HUES48 (cell line): ENCODE measurements at regions not wholly inside any gene's neighbourhood (a gene's known extent, or its start where the extent isn't known, plus 50 kb on each side); places are given as distances from the start of the nearest gene placed in this dataset.
A peak's percentile ranks its signal among the peaks of the same experiment; 100 is the strongest.

ENCODE experiments used
- H3K27ac ChIP-seq: one replicate; pipeline ENCODE4 v1.7.0; 2013; ENCODE audit warnings: low read depth, low read length, inconsistent platforms
- H3K27me3 ChIP-seq: 2 replicates; pipeline ENCODE4 v1.6.1; 2013; ENCODE audit warnings: mild to moderate bottlenecking, low read length; ENCODE audit not compliant: control insufficient read depth, insufficient read depth
- H3K36me3 ChIP-seq: 2 replicates; pipeline ENCODE4 v1.6.1; 2013; ENCODE audit warnings: low read length; ENCODE audit not compliant: control insufficient read depth, insufficient read depth
- H3K4me1 ChIP-seq: 2 replicates; pipeline ENCODE4 v1.6.1; 2013; ENCODE audit warnings: mild to moderate bottlenecking, low read length; ENCODE audit not compliant: control insufficient read depth, insufficient read depth
- H3K4me3 ChIP-seq: 2 replicates; pipeline ENCODE4 v1.5.1; 2013; ENCODE audit warnings: mild to moderate bottlenecking, low read depth, low read length
- H3K9ac ChIP-seq: 2 replicates; pipeline ENCODE4 v1.6.1; 2013; ENCODE audit warnings: mild to moderate bottlenecking, low read depth, low read length, moderate library complexity
- H3K9me3 ChIP-seq: 2 replicates; pipeline ENCODE4 v1.6.1; 2013; ENCODE audit warnings: low read length; ENCODE audit not compliant: control insufficient read depth, insufficient read depth

DNA sequence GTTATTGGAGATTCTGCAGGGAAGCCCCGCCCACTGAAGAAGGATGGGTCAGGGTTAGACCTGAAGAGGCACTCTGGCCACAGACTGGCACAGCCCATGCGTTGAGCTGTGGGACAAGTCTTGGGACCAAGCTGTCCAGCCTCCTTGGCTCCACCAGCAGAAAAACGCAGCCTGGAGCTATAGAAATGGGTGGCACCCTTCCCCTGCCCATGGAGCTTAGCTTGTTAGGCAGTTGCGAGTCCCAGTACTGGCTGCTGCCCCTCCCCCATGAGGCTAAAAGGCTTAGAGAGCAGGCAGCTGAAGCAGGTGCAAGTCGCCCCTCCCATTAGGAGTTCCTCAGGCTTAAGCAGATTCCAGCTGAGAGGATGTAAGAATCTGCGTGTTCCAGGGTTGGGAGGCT lies 1124.0 kb upstream of the TMEM132C start:
- H3K36me3 ChIP-seq: no peaks in the 10 kb centered on the region
- no peak overlapping the region for H3K27ac ChIP-seq
- H3K27me3 ChIP-seq: no peaks in the 10 kb centered on the region; the same call in 1 of the 2 replicates
- no peaks in the 10 kb centered on the region for H3K9me3 ChIP-seq
- no peak overlapping the region for H3K4me3 ChIP-seq
- H3K4me1 ChIP-seq: peaks cover 15% of the 10 kb centered on the region
- no peak overlapping the region for H3K9ac ChIP-seq

DNA sequence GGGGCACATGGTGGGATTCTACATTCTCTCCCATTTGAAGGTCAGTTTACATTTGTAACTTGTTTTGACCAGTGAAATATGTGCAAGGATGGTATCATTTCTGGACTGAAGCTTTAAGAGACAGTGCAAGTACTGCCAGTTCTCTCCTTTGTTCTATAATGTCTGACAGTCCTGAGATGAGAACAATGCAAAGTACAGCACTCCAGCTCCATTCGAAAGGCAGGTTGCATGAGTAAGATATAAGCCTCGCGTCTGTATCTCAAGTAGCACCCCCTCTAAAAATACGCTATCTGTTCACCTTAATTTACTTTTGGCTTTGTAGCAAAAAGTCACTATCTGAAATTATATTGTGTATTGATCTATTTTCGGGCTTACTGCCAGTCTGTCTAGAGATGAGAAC lies 1122.2 kb upstream of the TMEM132C start:
- no peak overlapping the region for H3K27ac ChIP-seq

DNA sequence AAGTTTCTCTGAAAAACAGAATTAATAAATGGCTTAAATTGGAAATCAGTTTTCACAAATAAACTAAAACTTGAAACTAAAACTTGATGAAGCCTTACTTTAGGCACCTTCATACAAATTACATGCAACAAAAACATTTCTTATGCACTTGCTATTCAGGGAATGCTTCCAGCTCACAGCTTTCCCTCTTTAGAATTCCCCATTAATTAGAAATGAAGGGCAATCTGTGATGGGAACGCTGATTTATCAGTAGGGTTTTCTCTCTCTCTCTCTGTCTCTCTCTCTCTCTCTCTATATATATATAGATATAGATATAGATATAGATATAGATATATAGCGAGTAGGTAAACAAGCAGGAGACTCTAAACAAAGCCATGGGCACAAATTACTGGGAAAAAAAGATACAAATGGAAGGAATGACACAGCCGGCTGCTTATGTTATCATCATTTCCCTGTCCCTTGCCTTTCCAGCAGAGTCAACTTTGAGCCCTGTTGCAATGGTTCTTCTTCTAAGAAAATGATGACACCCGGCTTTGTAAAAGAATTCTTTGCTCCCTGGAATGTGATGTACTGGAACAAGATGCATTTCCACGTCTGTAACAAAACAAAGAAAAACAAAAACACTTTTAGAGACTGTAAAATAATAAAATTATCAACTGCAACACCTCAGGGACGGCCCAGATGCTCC lies 1121.6 kb upstream of the TMEM132C start:
- Histone ChIP-seq H3K4me1 (peaks cover 22% of the 10 kb centered on the region), H3K9me3 (peaks cover 4% of the 10 kb centered on the region), H3K27ac (no peak overlapping the region), H3K36me3 (no peaks in the 10 kb centered on the region), H3K27me3 (no peaks in the 10 kb centered on the region; the same call in 1 of the 2 replicates), H3K9ac (no peak overlapping the region), H3K4me3 (0 out of 2 replicates have a peak overlapping the region, but pooled peaks have one; percentile 1)

More for the DNA sequence above, 1122.2 kb upstream of the TMEM132C start:
- Histone ChIP-seq H3K4me3 (no peak overlapping the region), H3K4me1 (peaks cover 18% of the 10 kb centered on the region), H3K36me3 (no peaks in the 10 kb centered on the region), H3K9ac (no peak overlapping the region), H3K27me3 (no peaks in the 10 kb centered on the region; the same call in 1 of the 2 replicates), H3K9me3 (peaks cover 4% of the 10 kb centered on the region)

DNA sequence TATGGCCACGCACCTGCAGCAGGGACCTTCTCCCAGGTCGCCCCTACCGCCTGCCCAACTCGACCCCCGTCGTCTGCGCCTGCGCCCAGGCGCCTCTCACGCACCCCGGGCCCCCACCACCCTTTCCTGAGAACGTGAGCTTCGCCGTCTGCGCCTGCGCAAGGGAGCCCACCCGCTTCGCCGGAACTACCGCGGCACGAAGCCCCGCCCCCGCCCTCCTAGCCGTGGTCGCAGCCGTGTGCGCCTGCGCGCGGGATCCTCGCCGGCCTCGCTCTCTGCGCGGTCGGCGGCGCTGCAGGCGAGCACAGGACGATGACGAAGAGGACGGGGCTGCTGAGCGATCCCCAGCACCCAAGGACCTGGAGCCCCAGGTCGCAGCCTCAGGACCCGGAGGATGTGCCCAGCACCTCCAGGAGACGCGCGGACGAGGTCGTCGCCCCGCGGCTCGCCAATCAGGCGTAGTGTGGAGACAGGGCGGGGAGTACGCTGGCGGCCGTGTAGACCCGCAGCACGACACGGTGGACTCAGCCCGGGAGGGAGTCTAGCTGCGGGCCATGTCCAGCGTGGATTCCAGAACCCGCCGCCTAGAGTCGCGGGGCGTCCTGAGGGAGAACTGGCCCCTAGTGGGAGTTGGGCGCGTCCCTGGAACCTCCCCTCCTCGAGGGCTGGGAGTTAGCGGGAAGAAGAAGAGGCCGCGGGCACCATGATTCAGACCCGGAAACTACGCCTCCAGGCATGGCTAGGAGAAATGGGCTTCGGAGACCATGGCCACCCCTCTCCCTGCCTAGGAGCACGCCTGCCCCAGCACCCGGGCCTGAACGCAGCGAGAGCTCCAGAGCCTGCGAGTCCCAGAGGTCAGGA lies 1120.8 kb upstream of the TMEM132C start:
- H3K9ac ChIP-seq: peak overlapping the region; percentile 38; the same call in 1 of the 2 replicates
- peak overlapping the region; percentile 52 for H3K4me3 ChIP-seq

DNA sequence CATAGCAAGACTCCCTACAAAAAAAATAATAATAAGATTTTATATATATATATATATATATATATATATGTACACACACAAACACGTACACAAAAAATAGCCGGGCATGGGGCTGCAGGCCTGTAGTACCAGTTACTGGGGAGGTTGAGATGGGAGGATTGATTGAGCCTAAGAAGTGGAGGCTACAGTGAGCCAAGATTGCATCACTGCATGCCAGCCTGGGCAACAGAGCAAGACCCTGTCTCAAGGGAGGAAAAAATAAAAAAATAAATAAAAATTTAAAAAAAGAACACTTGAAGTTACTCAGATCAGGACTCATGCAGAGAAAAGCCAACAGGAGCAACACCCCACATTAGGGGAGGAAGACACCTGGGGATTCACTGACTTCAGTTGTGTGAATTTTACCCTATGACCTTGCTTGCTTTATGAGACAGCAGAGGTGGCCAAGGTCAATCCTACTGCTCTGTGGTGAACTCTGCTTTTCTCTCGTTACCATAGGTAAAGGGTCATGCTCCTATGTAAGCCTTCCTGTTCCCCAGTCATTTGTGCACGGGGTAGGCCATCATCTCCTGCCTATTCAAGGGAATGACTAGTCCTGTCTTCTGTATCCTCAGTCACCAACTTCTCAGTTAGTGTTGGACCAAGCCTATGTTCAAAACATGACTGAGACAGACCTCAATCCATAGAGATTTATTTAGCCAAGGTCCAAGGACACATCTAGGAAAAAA lies 1119.8 kb upstream of the TMEM132C start:
- Histone ChIP-seq H3K4me1 (peaks cover 35% of the 10 kb centered on the region), H3K36me3 (no peaks in the 10 kb centered on the region), H3K27me3 (no peaks in the 10 kb centered on the region; the same call in 1 of the 2 replicates), H3K9ac (no peak overlapping the region), H3K9me3 (peaks cover 4% of the 10 kb centered on the region), H3K4me3 (no peak overlapping the region), H3K27ac (peak overlapping the region; percentile 61)

More for the DNA sequence above, 1120.8 kb upstream of the TMEM132C start:
- H3K27me3 ChIP-seq: no peaks in the 10 kb centered on the region; the same call in 1 of the 2 replicates
- no peak overlapping the region for H3K27ac ChIP-seq
- peaks cover 29% of the 10 kb centered on the region for H3K4me1 ChIP-seq
- H3K9me3 ChIP-seq: peaks cover 4% of the 10 kb centered on the region
- H3K36me3 ChIP-seq: no peaks in the 10 kb centered on the region

DNA sequence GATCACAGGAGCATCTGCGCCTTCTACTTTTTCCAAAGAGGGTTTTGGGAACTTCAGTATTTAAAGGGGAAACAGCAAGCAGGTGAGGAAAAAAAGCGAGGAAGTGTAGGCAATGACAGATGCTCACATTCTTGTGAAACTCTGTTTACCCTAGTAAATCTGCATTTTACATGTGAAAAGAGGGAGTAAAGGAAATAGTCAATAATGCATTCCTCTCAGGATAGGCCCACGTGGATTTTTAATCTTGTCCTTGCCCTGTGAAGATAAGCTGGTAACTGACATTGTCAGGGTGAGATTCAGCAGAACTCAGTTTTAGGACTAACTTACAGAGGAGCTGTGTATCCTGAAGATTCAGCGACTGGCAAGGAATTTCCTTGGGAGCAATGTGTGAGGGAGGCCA lies 1119.2 kb upstream of the TMEM132C start:
- Histone ChIP-seq H3K27me3 (no peaks in the 10 kb centered on the region; the same call in 1 of the 2 replicates), H3K36me3 (no peaks in the 10 kb centered on the region), H3K4me1 (peaks cover 35% of the 10 kb centered on the region), H3K9me3 (peaks cover 4% of the 10 kb centered on the region), H3K9ac (peak overlapping the region; percentile 2; the same call in 1 of the 2 replicates), H3K4me3 (no peak overlapping the region), H3K27ac (peak overlapping the region; percentile 61)

DNA sequence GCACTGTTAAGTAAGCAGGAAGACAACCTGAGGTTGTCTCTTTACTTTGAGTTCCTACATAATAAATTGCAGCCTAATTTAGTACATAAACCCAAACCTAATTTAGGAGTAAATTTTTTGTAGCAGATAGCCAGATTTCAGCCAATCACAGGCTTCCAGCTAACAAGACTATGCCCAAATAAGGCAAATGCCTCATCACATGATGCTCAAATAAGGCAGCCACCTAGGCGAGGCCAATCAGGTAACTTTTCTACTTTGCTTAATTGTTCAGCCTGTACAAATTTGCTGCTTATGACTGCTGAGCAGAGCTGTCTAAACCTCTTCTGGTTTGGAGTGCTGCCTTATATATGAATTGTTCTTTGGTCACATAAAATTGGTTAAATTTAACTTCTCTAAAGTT lies 1118.7 kb upstream of the TMEM132C start:
- no peaks in the 10 kb centered on the region for H3K36me3 ChIP-seq
- no peak overlapping the region for H3K4me3 ChIP-seq

DNA sequence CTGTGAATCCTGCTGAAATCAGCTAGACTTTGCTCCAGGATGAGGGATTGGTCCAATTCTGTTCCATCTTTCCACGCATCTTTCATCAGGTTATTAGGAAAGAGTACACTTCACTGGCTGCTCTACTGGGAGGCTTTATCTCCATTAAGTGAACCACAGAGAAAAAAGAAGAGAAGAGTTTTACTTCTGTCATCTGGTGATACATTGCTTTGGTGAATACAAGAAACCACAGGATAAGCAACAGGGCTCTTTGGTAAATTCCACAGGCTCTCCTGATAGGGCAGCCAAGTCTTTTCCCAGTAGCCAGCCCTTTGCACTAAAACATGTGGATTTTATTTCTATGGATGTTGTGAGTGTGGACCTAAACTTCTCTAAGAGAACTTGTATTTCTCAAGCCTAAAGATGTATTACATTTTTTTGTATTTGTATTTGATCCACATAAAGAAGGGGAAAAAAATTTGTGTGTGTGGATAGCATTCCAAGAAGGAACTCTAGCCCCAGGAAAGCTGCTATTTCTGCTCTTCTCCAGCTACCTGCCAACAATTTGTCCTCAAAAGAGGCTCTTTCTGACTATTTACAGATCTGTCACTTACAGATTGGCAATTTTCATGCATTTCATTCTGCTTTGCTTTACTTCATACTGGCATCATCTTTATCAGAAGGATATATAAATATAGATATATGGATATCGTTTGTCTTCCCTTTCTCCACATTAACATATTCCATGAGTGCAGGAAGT lies 1117.6 kb upstream of the TMEM132C start:
- H3K27me3 ChIP-seq: no peaks in the 10 kb centered on the region; the same call in 1 of the 2 replicates
- H3K4me1 ChIP-seq: peaks cover 28% of the 10 kb centered on the region
- H3K27ac ChIP-seq: no peak overlapping the region
- no peak overlapping the region for H3K4me3 ChIP-seq
- H3K36me3 ChIP-seq: no peaks in the 10 kb centered on the region
- H3K9me3 ChIP-seq: peaks cover 4% of the 10 kb centered on the region
- no peak overlapping the region for H3K9ac ChIP-seq

More for the DNA sequence above, 1118.7 kb upstream of the TMEM132C start:
- H3K9ac ChIP-seq: no peak overlapping the region
- H3K9me3 ChIP-seq: peaks cover 4% of the 10 kb centered on the region
- H3K27ac ChIP-seq: peak overlapping the region; percentile 61
- H3K4me1 ChIP-seq: peaks cover 29% of the 10 kb centered on the region
- no peaks in the 10 kb centered on the region; the same call in 1 of the 2 replicates for H3K27me3 ChIP-seq

DNA sequence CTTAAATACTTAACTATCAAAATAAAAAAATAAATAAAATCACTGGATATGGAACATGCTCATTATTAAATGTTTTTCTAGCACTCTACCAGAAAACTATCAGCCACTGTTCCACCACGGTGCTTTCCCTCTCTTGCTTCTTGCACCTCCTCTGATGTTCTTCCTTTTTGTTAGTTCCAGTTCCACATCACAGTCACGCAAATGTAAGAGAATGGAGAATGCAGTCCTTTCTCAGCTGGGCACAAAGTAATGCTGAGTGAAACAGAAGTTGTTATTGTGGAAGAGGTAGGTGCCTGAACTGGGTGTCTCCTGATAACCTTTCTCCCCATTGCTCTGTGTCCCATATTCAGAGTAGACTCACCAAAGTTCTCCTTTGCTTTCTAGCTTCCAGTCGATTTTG lies 1116.9 kb upstream of the TMEM132C start:
- peaks cover 4% of the 10 kb centered on the region for H3K9me3 ChIP-seq
- no peak overlapping the region for H3K27ac ChIP-seq
- no peak overlapping the region for H3K9ac ChIP-seq
- H3K4me3 ChIP-seq: no peak overlapping the region
- H3K27me3 ChIP-seq: no peaks in the 10 kb centered on the region; the same call in 1 of the 2 replicates
- H3K4me1 ChIP-seq: peaks cover 28% of the 10 kb centered on the region
- no peaks in the 10 kb centered on the region for H3K36me3 ChIP-seq

DNA sequence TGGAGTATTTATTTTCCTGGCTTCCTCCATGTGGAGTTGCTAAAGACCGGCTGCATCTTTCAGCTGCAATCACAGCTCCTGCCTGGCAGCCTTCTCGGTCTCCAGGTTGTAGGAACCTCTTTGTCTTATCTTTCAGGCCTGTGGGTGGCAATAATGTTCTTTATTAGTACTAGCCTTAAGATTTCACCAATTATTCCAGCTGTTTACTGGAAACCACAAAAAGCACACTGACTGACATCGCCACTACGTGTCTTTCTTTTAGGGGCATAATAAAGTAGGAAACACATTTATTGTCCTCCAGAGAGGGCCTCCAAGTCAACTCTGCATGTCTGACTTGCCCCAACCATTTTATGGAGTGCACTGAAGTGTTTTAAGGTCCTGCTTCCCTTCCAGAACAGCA lies 1116.5 kb upstream of the TMEM132C start:
- H3K9me3 ChIP-seq: peaks cover 4% of the 10 kb centered on the region

More for the DNA sequence above, 1116.5 kb upstream of the TMEM132C start:
- Histone ChIP-seq H3K36me3 (no peaks in the 10 kb centered on the region), H3K4me3 (no peak overlapping the region), H3K4me1 (peaks cover 28% of the 10 kb centered on the region), H3K27me3 (no peaks in the 10 kb centered on the region), H3K9ac (no peak overlapping the region), H3K27ac (no peak overlapping the region)
